Cardiac fibroblast (primary cell): ENCODE measurements at regions not wholly inside any gene's neighbourhood (a gene's known extent, or its start where the extent isn't known, plus 50 kb on each side); places are given as distances from the start of the nearest gene placed in this dataset.

Source experiments
- DNase-seq, 2 donors: peaks; one replicate each; pipeline versions ENCODE4 v3.0.0 to v3.0.0-alpha.2; 2010; ENCODE audit warnings: low read depth in 2 of 2
- H3K4me3 ChIP-seq, 2 donors: replicated peaks in 1 of 2; 1 replicate in 1 of 2; 2 replicates in 1 of 2; pipeline ENCODE4 v1.5.1; 2011; ENCODE audit warnings: low read depth in 2 of 2, low read length in 2 of 2, mild to moderate bottlenecking in 2 of 2, moderate library complexity in 1 of 2
- CTCF ChIP-seq: IDR thresholded peaks from one replicate; pipeline ENCODE4 v1.5.1; 2011; ENCODE audit warnings: low read depth, mild to moderate bottlenecking, low read length, inconsistent platforms

- no peak for DNase-seq
- H3K4me3 ChIP-seq, result no peak overlapping the region
- no peak for TF ChIP-seq CTCF
Measured at GRCh38 chr17:15000661-15001060, 264.5 kb downstream of the PMP22 start.

GRCh38 chr17:14997290-14997689 lies 267.8 kb downstream of the PMP22 start:
- TF ChIP-seq CTCF, result no peak
- H3K4me3 ChIP-seq, result no peak overlapping the region
- no peak for DNase-seq

DNA sequence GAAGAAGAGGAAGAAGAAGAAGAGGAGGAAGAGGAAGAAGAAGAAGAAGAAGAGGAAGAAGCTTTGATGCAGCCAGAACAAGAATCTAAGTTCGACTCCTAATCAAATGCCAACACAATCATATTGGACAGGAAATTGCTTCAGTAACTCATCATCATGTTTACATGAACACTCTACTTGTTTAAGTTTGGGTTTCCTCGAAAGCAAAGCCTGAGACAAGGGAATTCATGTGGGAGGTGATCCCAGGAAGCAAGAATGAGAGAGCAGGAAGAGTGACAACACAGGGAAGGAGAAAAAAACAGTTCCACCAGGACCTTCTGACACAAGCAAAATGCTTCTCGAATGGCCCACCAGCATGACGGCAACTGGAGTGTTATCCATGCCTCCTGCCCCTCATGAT lies 279.0 kb downstream of the PMP22 start:
- no peak for TF ChIP-seq CTCF

DNA sequence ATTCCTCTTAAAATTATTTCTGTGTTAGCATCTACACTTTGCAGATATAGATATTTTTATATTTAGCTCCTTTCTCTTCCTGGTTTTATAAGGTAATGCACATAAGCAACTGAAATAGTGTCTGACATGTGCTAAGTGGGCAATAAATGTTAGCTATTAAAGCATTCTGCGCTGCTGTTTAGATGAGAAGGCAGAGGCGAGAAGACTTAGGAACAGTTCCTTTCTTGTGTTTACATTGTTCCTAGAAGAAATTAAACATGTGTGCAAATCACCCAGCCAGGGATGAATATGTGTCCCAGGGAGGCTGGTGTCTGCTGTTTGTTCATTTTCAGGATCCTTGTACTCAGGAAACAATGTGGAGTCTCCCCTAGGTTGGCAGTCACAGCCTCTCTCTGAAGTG lies 292.3 kb downstream of the PMP22 start:
- H3K4me3 ChIP-seq, result no peak overlapping the region
- no peak for DNase-seq
- TF ChIP-seq CTCF, result no peak

More for the DNA sequence above, 279.0 kb downstream of the PMP22 start:
- DNase-seq, result no peak
- no peak overlapping the region for H3K4me3 ChIP-seq

DNA sequence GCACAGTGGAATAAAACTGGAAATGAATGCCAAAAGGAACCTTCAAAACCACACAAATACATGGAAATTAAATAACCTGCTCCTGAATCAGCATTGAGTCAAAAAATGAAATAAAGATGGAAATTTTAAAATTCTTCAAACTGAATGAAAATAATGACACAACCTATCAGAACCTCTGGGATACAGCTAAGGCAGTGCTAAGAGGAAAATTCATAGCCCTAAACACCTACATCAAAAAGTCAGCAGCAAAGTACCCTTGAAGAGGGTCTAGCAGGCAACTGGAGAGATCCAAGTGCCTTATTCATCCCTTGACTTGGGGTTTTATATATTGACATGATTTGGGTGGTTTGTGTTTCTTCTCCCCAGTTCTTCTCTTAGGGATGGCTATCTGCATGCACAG lies 294.1 kb downstream of the PMP22 start:
- TF ChIP-seq CTCF, result no peak
- DNase-seq, result no peak
- no peak overlapping the region for H3K4me3 ChIP-seq

DNA sequence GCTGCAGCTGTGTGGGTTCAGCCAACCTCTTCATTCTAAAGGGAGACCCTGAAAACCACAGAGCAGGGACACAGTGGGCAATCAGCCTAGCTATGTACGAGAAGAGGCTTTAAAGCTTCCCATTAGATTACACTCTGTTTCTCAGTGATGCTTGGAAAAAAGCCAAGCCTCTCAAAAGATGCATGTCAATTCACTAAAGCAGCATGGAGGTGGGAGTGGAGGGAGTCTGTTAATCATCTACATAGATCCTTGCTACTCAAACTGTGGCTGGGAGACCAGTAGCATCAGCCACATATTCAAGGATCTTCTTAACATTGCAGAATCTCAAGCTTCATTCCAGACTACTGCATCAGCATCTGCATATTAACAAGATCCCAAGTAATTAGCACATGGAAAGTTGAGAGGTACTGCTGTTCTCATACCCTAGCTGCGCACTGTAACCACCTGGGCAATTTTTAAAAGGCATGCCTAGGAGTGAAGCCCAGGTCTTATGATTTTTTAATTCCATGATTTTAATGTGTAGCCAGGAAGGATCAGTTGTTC lies 305.9 kb downstream of the PMP22 start:
- no peak for DNase-seq
- no peak for TF ChIP-seq CTCF
- H3K4me3 ChIP-seq, result no peak overlapping the region

GRCh38 chr17:14953405-14953804 lies 311.7 kb downstream of the PMP22 start:
- no peak for DNase-seq
- no peak for TF ChIP-seq CTCF
- H3K4me3 ChIP-seq, result no peak overlapping the region
